Esophagus squamous epithelium (tissue), 5 donors: ENCODE measurements at regions not wholly inside any gene's neighbourhood (a gene's known extent, or its start where the extent isn't known, plus 50 kb on each side); places are given as distances from the start of the nearest gene placed in this dataset.

Source experiments
- DNase-seq: peaks from one replicate; lab custom pipeline; 2025; lab: John Stamatoyannopoulos, UW
- H3K27ac ChIP-seq, 4 donors: fragments of 200-600 bp; sonication (generic); one replicate each; pipeline ENCODE4 v1.5.1; 2016 to 2019; ENCODE audit warnings: mild to moderate bottlenecking in 1 of 4
- H3K27me3 ChIP-seq, 4 donors: fragments of 200-600 bp; sonication (generic); 1 replicate in 3 of 4; 2 replicates in 1 of 4; pipeline versions ENCODE4 v1.5.1 to v1.6.0; 2017 to 2021; ENCODE audit warnings: antibody characterized with exemption in 1 of 4
- H3K36me3 ChIP-seq, 3 donors: fragments of 200-600 bp; sonication (generic); one replicate each; pipeline ENCODE4 v1.5.1; 2016 to 2019
- H3K4me1 ChIP-seq, 3 donors: fragments of 200-600 bp; sonication (generic); one replicate each; pipeline ENCODE4 v1.5.1; 2017 to 2019
- H3K4me3 ChIP-seq, 4 donors: fragments of 200-600 bp; sonication (generic); 1 replicate in 3 of 4; 2 replicates in 1 of 4; pipeline ENCODE4 v1.5.1; 2016 to 2019; ENCODE audit warnings: mild to moderate bottlenecking in 2 of 4, moderate library complexity in 1 of 4
- H3K9me3 ChIP-seq, 3 donors: fragments of 200-600 bp; sonication (generic); one replicate each; pipeline ENCODE4 v1.5.1; 2016 to 2019
- POLR2A ChIP-seq, 4 donors: fragments of 450-650 bp; IDR thresholded peaks; one replicate each; pipeline ENCODE4 v1.6.1; 2017; ENCODE audit warnings: antibody characterized with exemption in 4 of 4, mild to moderate bottlenecking in 4 of 4, moderate library complexity in 3 of 4
- WGBS, 2 donors: methylation state at CpG; one replicate each; pipeline ENCODE4 v1.1.5; 2018; 5-methylcytosine and 5-hydroxymethylcytosine counted together
- intact Hi-C: fragments of 100-400 bp; cut with DNase I; formaldehyde crosslinking; loops from one replicate; pipeline ENCODE4 v1.15.0; 2022
- TF ChIP-seq, protein P1 (sequence below), 6 experiments: fragments of 450-650 bp in 4 of 6; fragments of 200-600 bp in 2 of 6; sonication (generic) in 2 of 6; IDR thresholded peaks; one replicate each; pipeline ENCODE4 v1.5.1; 2016 to 2019; ENCODE audit warnings: antibody characterized with exemption in 6 of 6, mild to moderate bottlenecking in 4 of 6, moderate library complexity in 4 of 6
- donor health status: DM: yes; HTN: yes; CAD: no.

GRCh38 chr12:114165921-114166320 is 199.8 kb upstream of the RBM19 start:
- Histone ChIP-seq H3K9me3 (no peaks in the 10 kb centered on the region), H3K27me3 (no peaks in the 10 kb centered on the region), H3K4me3 (no peak overlapping the region), H3K36me3 (no peaks in the 10 kb centered on the region), H3K4me1 (no peaks in the 10 kb centered on the region), H3K27ac (no peak overlapping the region)
- intact Hi-C loops: no loop called here
- 50% methylated on average over 1 of the region's 1 CpG; no CpG with 5 or more reads in 1 of the 2 donors for WGBS, 2 donors
- no peak for DNase-seq
- TF ChIP-seq, protein P1, sequence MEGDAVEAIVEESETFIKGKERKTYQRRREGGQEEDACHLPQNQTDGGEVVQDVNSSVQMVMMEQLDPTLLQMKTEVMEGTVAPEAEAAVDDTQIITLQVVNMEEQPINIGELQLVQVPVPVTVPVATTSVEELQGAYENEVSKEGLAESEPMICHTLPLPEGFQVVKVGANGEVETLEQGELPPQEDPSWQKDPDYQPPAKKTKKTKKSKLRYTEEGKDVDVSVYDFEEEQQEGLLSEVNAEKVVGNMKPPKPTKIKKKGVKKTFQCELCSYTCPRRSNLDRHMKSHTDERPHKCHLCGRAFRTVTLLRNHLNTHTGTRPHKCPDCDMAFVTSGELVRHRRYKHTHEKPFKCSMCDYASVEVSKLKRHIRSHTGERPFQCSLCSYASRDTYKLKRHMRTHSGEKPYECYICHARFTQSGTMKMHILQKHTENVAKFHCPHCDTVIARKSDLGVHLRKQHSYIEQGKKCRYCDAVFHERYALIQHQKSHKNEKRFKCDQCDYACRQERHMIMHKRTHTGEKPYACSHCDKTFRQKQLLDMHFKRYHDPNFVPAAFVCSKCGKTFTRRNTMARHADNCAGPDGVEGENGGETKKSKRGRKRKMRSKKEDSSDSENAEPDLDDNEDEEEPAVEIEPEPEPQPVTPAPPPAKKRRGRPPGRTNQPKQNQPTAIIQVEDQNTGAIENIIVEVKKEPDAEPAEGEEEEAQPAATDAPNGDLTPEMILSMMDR (IDR thresholded peaks at IDR 0.05): no peak
- TF ChIP-seq POLR2A (IDR thresholded peaks at IDR 0.05): no peak

- intact Hi-C loops: no loop called here
- TF ChIP-seq POLR2A (IDR thresholded peaks at IDR 0.05): no peak
- TF ChIP-seq, protein P1 (IDR thresholded peaks at IDR 0.05): no peak
- H3K27ac ChIP-seq: no peak overlapping the region
These were observed 198.2 kb upstream of the RBM19 start for GRCh38 chr12:114164351-114164750.

GRCh38 chr12:114163771-114164170 is 197.6 kb upstream of the RBM19 start:
- no peak overlapping the region for H3K27ac ChIP-seq
- no peak overlapping the region for H3K4me3 ChIP-seq
- H3K27me3 ChIP-seq: no peaks in the 10 kb centered on the region
- intact Hi-C loops: no loop called here
- TF ChIP-seq, protein P1 (IDR thresholded peaks at IDR 0.05): no peak
- TF ChIP-seq POLR2A (IDR thresholded peaks at IDR 0.05): no peak
- 45 to 52% methylated on average over 4 of the region's 4 CpGs for WGBS, 2 donors
- no peaks in the 10 kb centered on the region for H3K4me1 ChIP-seq
- no peak for DNase-seq
- no peaks in the 10 kb centered on the region for H3K36me3 ChIP-seq
- H3K9me3 ChIP-seq: no peaks in the 10 kb centered on the region

More at GRCh38 chr12:114164351-114164750, 198.2 kb upstream of the RBM19 start:
- DNase-seq: no peak
- no peaks in the 10 kb centered on the region for H3K36me3 ChIP-seq
- no peaks in the 10 kb centered on the region for H3K4me1 ChIP-seq
- H3K27me3 ChIP-seq: no peaks in the 10 kb centered on the region
- no peak overlapping the region for H3K4me3 ChIP-seq
- H3K9me3 ChIP-seq: no peaks in the 10 kb centered on the region
- 79 to 86% methylated on average over 4 of the region's 4 CpGs for WGBS, 2 donors

GRCh38 chr12:114160445-114160844 is 194.3 kb upstream of the RBM19 start:
- TF ChIP-seq, protein P1 (IDR thresholded peaks at IDR 0.05): no peak
- TF ChIP-seq POLR2A (IDR thresholded peaks at IDR 0.05): no peak
- Histone ChIP-seq H3K4me3 (no peak overlapping the region), H3K27me3 (no peaks in the 10 kb centered on the region), H3K27ac (no peak overlapping the region), H3K9me3 (no peaks in the 10 kb centered on the region), H3K4me1 (no peaks in the 10 kb centered on the region), H3K36me3 (no peaks in the 10 kb centered on the region)
- no peak for DNase-seq
- intact Hi-C loops: no loop called here
- 93% methylated on average over 2 of the region's 3 CpGs; no CpG with 5 or more reads in 1 of the 2 donors for WGBS, 2 donors

DNA sequence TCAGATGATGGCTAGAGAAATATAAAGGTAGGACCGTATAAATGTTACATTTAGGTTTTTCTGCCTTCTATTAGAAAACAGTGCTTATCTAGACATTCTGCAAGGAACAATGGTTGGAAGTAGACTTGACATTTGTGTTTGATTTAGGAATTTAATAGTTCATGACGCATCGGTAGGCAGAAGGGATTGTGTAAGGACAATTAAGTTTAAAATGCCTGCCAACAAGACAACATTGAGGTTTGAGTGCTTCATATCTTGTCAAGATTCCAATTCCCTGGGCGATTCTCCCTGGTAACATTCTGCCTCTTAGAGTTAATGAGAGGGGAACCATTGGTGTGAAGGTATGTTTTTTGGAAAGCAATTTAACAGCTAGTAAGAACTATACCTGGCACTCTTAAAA is 186.8 kb upstream of the RBM19 start:
- no peaks in the 10 kb centered on the region for H3K36me3 ChIP-seq
- no peak for TF ChIP-seq POLR2A (IDR thresholded peaks at IDR 0.05)
- TF ChIP-seq, protein P1 (IDR thresholded peaks at IDR 0.05): no peak
- H3K4me3 ChIP-seq: no peak overlapping the region
- H3K9me3 ChIP-seq: peaks cover 0 to 6% (median 0%) of the 10 kb centered on the region in 3 donors
- no peaks in the 10 kb centered on the region for H3K4me1 ChIP-seq
- no peak overlapping the region for H3K27ac ChIP-seq
- DNase-seq: no peak
- H3K27me3 ChIP-seq: no peaks in the 10 kb centered on the region
- intact Hi-C loops: no loop called here
- 42 to 49% methylated on average over 4 of the region's 4 CpGs for WGBS, 2 donors
